Esophagus muscularis mucosa (tissue), 4 donors: ENCODE measurements at regions not wholly inside any gene's neighbourhood (a gene's known extent, or its start where the extent isn't known, plus 50 kb on each side); places are given as distances from the start of the nearest gene placed in this dataset.

Experiments used
- CTCF ChIP-seq, 3 experiments: fragments of 200-600 bp in 2 of 3; fragments of 450-650 bp in 1 of 3; sonication (generic) in 2 of 3; IDR thresholded peaks; one replicate each; pipeline ENCODE4 v1.5.1; 2017 to 2019; ENCODE audit warnings: antibody characterized with exemption in 3 of 3, mild to moderate bottlenecking in 2 of 3, moderate library complexity in 1 of 3
- EP300 ChIP-seq: sonication (generic); formaldehyde crosslinking; IDR thresholded peaks from one replicate; pipeline ENCODE4 v1.6.1; 2017; ENCODE audit warnings: antibody characterized with exemption
- POLR2A ChIP-seq: fragments of 450-650 bp; IDR thresholded peaks from one replicate; pipeline ENCODE4 v1.6.1; 2017; ENCODE audit warnings: antibody characterized with exemption, moderate library complexity, mild to moderate bottlenecking, low read depth
- POLR2AphosphoS5 ChIP-seq, 2 donors: sonication (generic); formaldehyde crosslinking; IDR thresholded peaks; one replicate each; pipeline ENCODE4 v1.6.1; 2017; ENCODE audit warnings: antibody characterized with exemption in 2 of 2

DNA sequence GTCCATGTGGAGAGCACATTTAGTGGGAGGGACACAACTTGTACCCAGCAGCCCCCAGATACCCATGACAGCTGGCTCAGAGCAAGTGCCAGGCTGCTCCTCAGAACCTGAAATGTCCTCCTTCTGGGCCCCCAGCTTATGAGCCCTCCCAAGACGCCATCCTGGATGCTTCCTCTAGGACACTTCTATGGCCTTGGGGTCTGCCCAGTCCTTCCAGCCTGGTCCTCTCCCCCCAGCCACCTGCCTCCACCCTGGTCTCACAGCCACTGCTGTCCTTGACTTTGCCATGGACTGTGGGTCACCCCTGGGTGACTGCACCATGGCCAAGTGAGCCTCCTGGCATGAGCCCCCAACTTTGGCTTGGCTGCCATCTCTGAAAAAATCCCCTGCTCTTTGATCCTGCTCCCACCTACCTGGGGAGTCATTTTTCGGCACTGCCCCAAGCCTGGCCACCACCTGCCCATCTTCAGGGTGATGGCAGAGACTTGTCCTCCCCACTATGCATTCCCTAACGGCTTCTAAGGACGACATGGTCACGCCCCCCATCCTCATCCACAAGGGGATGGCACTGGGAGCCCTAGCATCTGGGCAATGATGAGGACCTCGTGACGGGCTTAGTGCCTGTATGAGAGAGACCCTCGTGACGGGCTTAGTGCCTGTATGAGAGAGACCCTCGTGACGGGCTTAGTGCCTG, 323.7 kb downstream of the TMEM121 start:
- TF ChIP-seq CTCF (IDR thresholded peaks at IDR 0.05) (no peak), POLR2A (no peak), EP300 (no peak), POLR2AphosphoS5 (IDR thresholded peaks at IDR 0.05) (no peak)
